Large intestine (tissue), 3 donors: ENCODE measurements at regions not wholly inside any gene's neighbourhood (a gene's known extent, or its start where the extent isn't known, plus 50 kb on each side); places are given as distances from the start of the nearest gene placed in this dataset.

Experiments used
- DNase-seq, 2 donors: peaks; one replicate each; pipeline versions ENCODE4 v3.0.0 to v3.0.0-alpha.2; 2013
- H3K27ac ChIP-seq: one replicate; pipeline ENCODE4 v1.5.1; 2013; ENCODE audit warnings: low read length
- H3K27me3 ChIP-seq: 2 replicates; pipeline ENCODE4 v1.6.1; 2013; ENCODE audit warnings: low read length; ENCODE audit not compliant: control insufficient read depth, insufficient read depth
- H3K36me3 ChIP-seq: 2 replicates; pipeline ENCODE4 v1.6.1; 2013; ENCODE audit warnings: low read length; ENCODE audit not compliant: control insufficient read depth, insufficient read depth
- H3K4me1 ChIP-seq: one replicate; pipeline ENCODE4 v1.6.1; 2013; ENCODE audit warnings: low read length; ENCODE audit not compliant: control insufficient read depth, insufficient read depth
- H3K4me3 ChIP-seq: one replicate; pipeline ENCODE4 v1.5.1; 2013; ENCODE audit warnings: low read length
- H3K9me3 ChIP-seq: one replicate; pipeline ENCODE4 v1.6.1; 2013; ENCODE audit warnings: mild to moderate bottlenecking, low read depth, low read length, moderate library complexity; ENCODE audit not compliant: control insufficient read depth
- WGBS: methylation state at CpG from one replicate; pipeline ENCODE4 v1.1.5; 2013; ENCODE audit warnings: low lambda C conversion rate; ENCODE audit not compliant: insufficient coverage; 5-methylcytosine and 5-hydroxymethylcytosine counted together

DNA sequence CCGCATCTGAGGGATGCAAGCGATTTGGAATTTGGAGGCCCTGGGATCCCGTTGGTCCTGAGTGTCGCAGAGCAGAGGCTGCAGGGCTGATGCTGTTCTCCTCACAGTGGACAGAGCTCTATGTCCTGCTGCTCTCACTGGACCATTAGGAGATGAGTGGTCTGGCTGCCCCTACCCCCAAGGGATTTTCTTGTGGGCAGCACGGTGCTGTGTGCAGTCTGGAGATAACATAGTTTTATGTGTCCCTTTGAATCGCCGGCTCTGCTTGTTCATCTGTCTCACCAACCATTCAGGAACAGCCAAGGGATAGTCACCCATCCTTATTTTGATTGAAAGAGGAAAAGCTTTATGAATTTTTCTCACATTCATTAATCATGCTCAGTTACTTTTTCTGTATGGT, 49.9 kb downstream of the CHRM3 start:
- no CpG with 5 or more reads among the region's 7 CpGs for WGBS
- Histone ChIP-seq H3K9me3 (no peaks in the 10 kb centered on the region), H3K4me3 (no peak overlapping the region), H3K27ac (no peak overlapping the region), H3K4me1 (no peaks in the 10 kb centered on the region), H3K36me3 (no peaks in the 10 kb centered on the region), H3K27me3 (no peaks in the 10 kb centered on the region)
- DNase-seq: no peak

DNA sequence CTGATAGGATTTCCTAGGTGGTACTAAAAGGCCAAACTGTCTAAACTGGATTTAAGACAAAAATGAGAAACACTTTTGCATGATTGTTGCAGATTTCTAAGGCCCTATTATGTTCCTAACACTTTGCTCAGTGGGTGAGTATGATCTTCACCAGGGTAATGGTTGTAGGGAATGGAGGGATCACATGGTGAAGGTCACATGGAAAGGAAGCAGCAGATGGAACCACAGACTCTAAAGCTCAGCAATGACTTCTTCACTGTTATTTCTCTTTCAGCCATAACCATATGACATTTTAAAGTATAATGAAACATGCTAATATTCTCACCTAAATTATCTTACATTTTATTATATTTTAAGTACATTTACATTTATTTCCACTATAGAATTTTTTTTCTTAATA, 51.5 kb downstream of the CHRM3 start:
- Histone ChIP-seq H3K27ac (no peak overlapping the region), H3K4me1 (no peaks in the 10 kb centered on the region), H3K36me3 (no peaks in the 10 kb centered on the region), H3K4me3 (no peak overlapping the region), H3K27me3 (no peaks in the 10 kb centered on the region), H3K9me3 (no peaks in the 10 kb centered on the region)
- DNase-seq: no peak

DNA sequence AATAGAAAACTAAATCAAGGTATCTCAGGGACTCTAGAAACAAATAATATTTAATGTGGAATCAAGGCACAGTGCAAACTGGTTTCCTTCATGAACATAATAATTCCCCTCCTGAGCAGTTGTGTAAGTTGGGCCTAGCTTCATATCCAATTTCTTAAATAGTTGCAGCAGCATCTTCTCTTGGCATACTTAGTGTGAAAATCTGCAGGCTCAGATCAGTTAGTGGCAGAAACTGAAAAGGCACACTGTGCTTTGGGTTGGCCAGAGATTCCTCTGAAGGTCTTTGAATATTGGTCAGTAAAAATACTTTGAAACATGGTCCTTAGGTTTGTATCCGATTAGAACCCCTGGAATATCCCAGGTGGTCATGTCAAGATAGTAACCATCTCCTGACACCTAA, 52.5 kb downstream of the CHRM3 start:
- no peak for DNase-seq
- H3K4me3 ChIP-seq: no peak overlapping the region
- H3K27me3 ChIP-seq: no peaks in the 10 kb centered on the region
- no CpG with 5 or more reads among the region's 1 CpG for WGBS
- no peak overlapping the region for H3K27ac ChIP-seq
- H3K4me1 ChIP-seq: no peaks in the 10 kb centered on the region
- H3K9me3 ChIP-seq: no peaks in the 10 kb centered on the region
- no peaks in the 10 kb centered on the region for H3K36me3 ChIP-seq

DNA sequence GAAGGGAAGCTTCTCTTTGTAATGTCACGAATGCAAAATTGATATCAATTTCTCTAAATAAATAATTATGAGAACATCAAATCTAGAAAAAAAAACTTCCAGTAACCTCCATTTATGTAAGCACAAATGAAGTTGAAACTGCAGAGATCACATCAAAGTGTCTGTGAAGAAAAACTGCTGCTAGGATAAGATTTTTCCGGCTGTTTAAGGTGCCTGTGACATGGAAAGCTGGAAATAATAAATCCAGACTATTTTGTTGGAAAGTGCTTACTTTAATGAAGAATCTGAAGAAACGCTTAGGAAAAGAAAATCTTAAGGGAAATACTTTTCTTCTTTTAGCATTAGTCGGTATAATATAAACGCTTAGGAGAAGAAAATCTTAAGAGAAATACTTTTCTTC, 57.0 kb downstream of the CHRM3 start:
- no peak overlapping the region for H3K27ac ChIP-seq
- H3K4me1 ChIP-seq: no peaks in the 10 kb centered on the region
- no peak overlapping the region for H3K4me3 ChIP-seq
- no peaks in the 10 kb centered on the region for H3K27me3 ChIP-seq
- no peak for DNase-seq
- H3K36me3 ChIP-seq: no peaks in the 10 kb centered on the region
- WGBS: 78% methylated on average over 2 of the region's 5 CpGs
- no peaks in the 10 kb centered on the region for H3K9me3 ChIP-seq

DNA sequence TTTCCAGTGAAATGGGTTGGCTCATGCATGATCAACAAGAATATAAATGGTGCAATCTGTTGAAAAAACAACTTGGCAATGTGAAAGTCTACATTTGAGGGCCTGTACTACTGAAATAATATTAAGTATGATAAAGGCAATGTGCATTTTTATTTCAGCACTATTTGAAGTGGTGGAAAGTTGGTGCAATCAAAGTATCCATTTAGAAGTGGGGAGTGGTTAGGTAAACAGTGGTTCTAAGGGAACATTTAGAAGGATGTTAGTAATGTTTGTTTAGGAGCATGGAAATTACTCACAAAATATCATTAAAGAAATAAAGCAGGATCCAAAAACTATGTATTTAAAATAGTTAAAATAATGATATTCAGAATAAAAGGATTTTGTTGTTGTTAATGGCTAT, 60.2 kb downstream of the CHRM3 start:
- no peak overlapping the region for H3K4me3 ChIP-seq
- no peaks in the 10 kb centered on the region for H3K4me1 ChIP-seq
- H3K27ac ChIP-seq: no peak overlapping the region
- no peaks in the 10 kb centered on the region for H3K27me3 ChIP-seq
- DNase-seq: no peak
- H3K9me3 ChIP-seq: no peaks in the 10 kb centered on the region
- no peaks in the 10 kb centered on the region for H3K36me3 ChIP-seq

DNA sequence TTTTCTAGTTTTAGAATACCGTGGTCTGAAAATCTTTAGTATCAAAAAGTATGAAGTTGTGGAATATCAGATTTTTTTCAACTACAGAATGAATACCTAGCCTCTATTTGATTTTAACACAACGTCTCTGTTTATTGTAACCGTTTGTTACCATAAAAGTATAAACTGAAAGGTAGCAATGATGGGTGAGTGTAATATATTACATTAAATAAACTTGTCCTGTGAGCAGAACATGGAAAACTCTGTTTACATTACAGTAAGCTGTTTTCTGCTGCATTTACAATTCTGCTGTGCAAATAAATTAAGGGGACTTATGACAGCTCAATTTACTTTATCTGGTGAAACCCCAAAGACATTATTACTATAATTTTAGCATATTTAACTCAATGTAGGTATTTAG, 62.5 kb downstream of the CHRM3 start:
- Histone ChIP-seq H3K4me3 (no peak overlapping the region), H3K36me3 (no peaks in the 10 kb centered on the region), H3K9me3 (no peaks in the 10 kb centered on the region), H3K4me1 (no peaks in the 10 kb centered on the region), H3K27ac (no peak overlapping the region), H3K27me3 (no peaks in the 10 kb centered on the region)
- no peak for DNase-seq
- WGBS: no CpG with 5 or more reads among the region's 3 CpGs

- no peak for DNase-seq
- no peaks in the 10 kb centered on the region for H3K4me1 ChIP-seq
- H3K9me3 ChIP-seq: peaks cover 7% of the 10 kb centered on the region
- H3K4me3 ChIP-seq: no peak overlapping the region
- H3K27me3 ChIP-seq: no peaks in the 10 kb centered on the region
- no peak overlapping the region for H3K27ac ChIP-seq
- no peaks in the 10 kb centered on the region for H3K36me3 ChIP-seq
- no CpG with 5 or more reads among the region's 3 CpGs for WGBS
Measured at GRCh38 chr1:239455743-239456142, 69.4 kb downstream of the CHRM3 start.

DNA sequence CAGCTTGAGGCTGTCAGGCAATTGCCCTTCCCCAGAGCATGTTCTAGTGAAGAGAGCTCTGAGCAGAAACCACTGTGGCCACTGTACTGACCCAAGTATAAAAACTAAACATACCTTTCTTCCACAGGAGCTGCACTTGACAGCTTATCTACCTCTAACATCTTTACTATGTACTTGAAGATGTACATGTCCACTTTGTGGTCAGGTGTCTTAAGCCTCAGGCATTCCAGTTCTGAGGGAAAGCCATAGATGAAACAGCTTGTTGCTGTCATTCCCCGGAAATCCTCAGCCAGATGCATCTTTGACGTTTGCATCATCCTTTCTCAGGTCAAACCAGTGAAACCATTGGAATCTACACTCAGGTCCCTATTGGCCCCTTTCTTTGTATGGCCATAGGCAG, 70.4 kb downstream of the CHRM3 start:
- H3K4me1 ChIP-seq: no peaks in the 10 kb centered on the region
- H3K36me3 ChIP-seq: no peaks in the 10 kb centered on the region
- H3K27me3 ChIP-seq: no peaks in the 10 kb centered on the region
- no peak overlapping the region for H3K4me3 ChIP-seq
- WGBS: no CpG with 5 or more reads among the region's 2 CpGs
- H3K9me3 ChIP-seq: peaks cover 7% of the 10 kb centered on the region
- H3K27ac ChIP-seq: no peak overlapping the region
- no peak for DNase-seq

DNA sequence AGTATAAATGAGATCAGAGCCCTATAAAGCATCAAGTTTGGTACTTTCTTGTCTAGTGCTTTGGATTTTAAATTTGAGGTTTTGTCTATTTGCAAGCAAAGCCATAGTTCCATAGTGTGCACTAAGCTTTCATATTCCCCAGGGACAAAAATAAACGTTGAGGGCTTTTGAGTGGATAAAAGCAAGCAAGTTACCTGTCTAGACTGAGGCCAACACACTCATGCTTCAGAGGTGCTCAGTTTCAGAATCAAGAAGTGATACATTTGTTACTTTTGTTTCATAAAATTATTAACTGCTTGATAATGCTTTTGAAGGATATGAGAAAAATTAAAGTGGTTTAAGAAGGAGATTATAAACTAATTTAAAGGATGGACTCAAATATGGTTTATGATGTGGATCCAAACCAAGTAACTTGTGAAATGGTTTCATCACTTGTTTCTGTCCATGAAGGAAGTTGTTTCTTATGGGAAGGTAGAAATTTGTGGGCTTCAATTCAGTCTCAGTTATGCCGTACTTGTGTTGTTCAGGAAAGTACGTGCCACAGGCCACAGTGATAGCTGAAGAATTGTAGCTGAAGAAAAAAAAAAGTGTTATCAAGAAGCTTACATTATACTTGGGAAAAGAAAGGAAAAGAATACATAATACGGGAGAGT, 71.2 kb downstream of the CHRM3 start:
- 71% methylated on average over 3 of the region's 4 CpGs for WGBS
- no peaks in the 10 kb centered on the region for H3K36me3 ChIP-seq
- H3K4me1 ChIP-seq: no peaks in the 10 kb centered on the region
- no peaks in the 10 kb centered on the region for H3K27me3 ChIP-seq
- H3K27ac ChIP-seq: no peak overlapping the region
- H3K4me3 ChIP-seq: no peak overlapping the region
- peaks cover 7% of the 10 kb centered on the region for H3K9me3 ChIP-seq
- peak in 1 of 2 donors; percentile 17 for DNase-seq

DNA sequence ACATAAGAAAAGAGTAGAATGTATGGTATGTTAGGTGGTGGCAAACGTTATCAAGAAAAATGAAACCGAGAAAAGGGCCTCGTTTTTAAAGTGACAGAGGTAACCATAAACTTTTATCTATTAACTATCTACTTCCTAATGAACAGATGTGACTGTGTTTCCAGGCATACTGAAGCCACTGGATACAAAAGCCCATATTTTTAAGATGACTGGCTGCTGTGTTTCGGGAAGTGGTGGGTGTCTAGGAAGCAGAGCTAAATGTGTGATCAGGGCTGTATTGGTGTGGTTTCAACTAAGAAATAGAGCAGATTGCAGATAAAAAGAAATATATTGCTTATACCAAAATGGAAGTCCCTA, 71.8 kb downstream of the CHRM3 start:
- H3K9me3 ChIP-seq: peaks cover 7% of the 10 kb centered on the region
- no peaks in the 10 kb centered on the region for H3K4me1 ChIP-seq
- H3K4me3 ChIP-seq: no peak overlapping the region
- WGBS: 50% methylated on average over 1 of the region's 4 CpGs
- H3K27me3 ChIP-seq: no peaks in the 10 kb centered on the region
- no peaks in the 10 kb centered on the region for H3K36me3 ChIP-seq
- H3K27ac ChIP-seq: no peak overlapping the region
- DNase-seq: no peak

GRCh38 chr1:239467730-239468129, 81.4 kb downstream of the CHRM3 start:
- Histone ChIP-seq H3K9me3 (no peaks in the 10 kb centered on the region), H3K36me3 (no peaks in the 10 kb centered on the region), H3K27me3 (no peaks in the 10 kb centered on the region), H3K27ac (no peak overlapping the region), H3K4me1 (no peaks in the 10 kb centered on the region), H3K4me3 (no peak overlapping the region)
- DNase-seq: no peak
- WGBS: no CpG with 5 or more reads among the region's 2 CpGs
